HepG2 (cell line): ENCODE measurements at regions not wholly inside any gene's neighbourhood (a gene's known extent, or its start where the extent isn't known, plus 50 kb on each side); places are given as distances from the start of the nearest gene placed in this dataset.

ENCODE experiments used
- ATAC-seq: fragments of 200-7000 bp; cut with Tn5 transposase; 3 replicates; pipeline ENCODE4 v1.9.1; 2020; ENCODE audit warnings: mild to moderate bottlenecking, moderate library complexity
- BruUV-seq: library from RNA; stranded (reverse); fragments of 400-500 nt; replicated peaks from 2 replicates; lab custom pipeline; 2021; lab: Mats Ljungman, UMichigan
- CTCF ChIA-PET: fragments of 300-600 bp; formaldehyde crosslinking; extraction: SDS; loops from one replicate; lab custom pipeline; 2021; ENCODE audit warnings: low total read pairs, inconsistent platforms, low intra/inter-chr PET ratio; lab: Yijun Ruan, JAX
- POLR2A ChIA-PET: fragments of 350-600 bp; sonication (Branson Sonifier 250); formaldehyde crosslinking; loops from one replicate; lab custom pipeline; 2020; ENCODE audit warnings: antibody characterized with exemption, inconsistent platforms; lab: Yijun Ruan, JAX
- DNase-seq: peaks from one replicate; pipeline ENCODE4 v3.0.0-alpha.2; 2015; ENCODE audit warnings: low spot score
- FAIRE-seq: peaks from 3 replicates; lab custom pipeline; 2011; peaks lifted over from hg19 to GRCh38; lab: Jason Lieb, UNC
- H2AFZ ChIP-seq: one replicate; pipeline ENCODE4 v1.6.1; 2011; ENCODE audit warnings: low read length, inconsistent platforms
- H3K27ac ChIP-seq: fragments of 300-600 bp; 3 replicates; pipeline ENCODE4 v1.8.0; 2011; ENCODE audit warnings: mixed run types, mild to moderate bottlenecking, mixed read lengths, low read length, inconsistent platforms; ENCODE audit not compliant: insufficient read depth; ENCODE audit errors: extremely low read length
- H3K27me3 ChIP-seq, 2 experiments: fragments of 200-600 bp in 1 of 2; 2 replicates in 1 of 2; 3 replicates in 1 of 2; pipeline versions ENCODE4 v1.6.0 to v1.8.0; 2011; ENCODE audit warnings: low read length in 2 of 2, mild to moderate bottlenecking in 2 of 2, moderate library complexity in 2 of 2, inconsistent platforms in 1 of 2; ENCODE audit not compliant: insufficient read depth in 2 of 2, control insufficient read depth in 1 of 2
- H3K36me3 ChIP-seq, 2 experiments: fragments of 200-600 bp in 1 of 2; replicated peaks in 1 of 2; 2 replicates in 1 of 2; 3 replicates in 1 of 2; pipeline versions ENCODE4 v1.5.1 to v1.8.0; 2011; ENCODE audit warnings: low read length in 2 of 2, inconsistent platforms in 1 of 2; ENCODE audit not compliant: insufficient read depth in 2 of 2, control insufficient read depth in 1 of 2
- H3K4me1 ChIP-seq: 2 replicates; pipeline ENCODE4 v1.5.1; 2012; ENCODE audit warnings: low read length, inconsistent platforms; ENCODE audit not compliant: insufficient read depth
- H3K4me2 ChIP-seq: 2 replicates; pipeline ENCODE4 v1.6.0; 2011; ENCODE audit warnings: low read depth, low read length, inconsistent platforms
- H3K4me3 ChIP-seq, 3 experiments: fragments of 200-600 bp in 1 of 3; sonication (generic), shearing (Covaris generic) in 1 of 3; replicated peaks in 1 of 3; 2 replicates each; pipeline ENCODE4 v1.5.1; 2011 to 2016; ENCODE audit warnings: low read length in 3 of 3, inconsistent platforms in 2 of 3, low read depth in 2 of 3, mild to moderate bottlenecking in 2 of 3, control low read depth in 1 of 3, mixed read lengths in 1 of 3; ENCODE audit not compliant: insufficient read depth in 1 of 3
- H3K79me2 ChIP-seq: one replicate; pipeline ENCODE4 v1.6.1; 2011; ENCODE audit warnings: low read length, inconsistent platforms; ENCODE audit not compliant: insufficient read depth
- H3K9ac ChIP-seq: 2 replicates; pipeline ENCODE4 v1.6.0; 2011; ENCODE audit warnings: mild to moderate bottlenecking, low read depth, low read length, inconsistent platforms; ENCODE audit not compliant: insufficient read depth
- H3K9me3 ChIP-seq: 2 replicates; pipeline ENCODE4 v1.5.1; 2012; ENCODE audit warnings: mild to moderate bottlenecking, low read length
- H4K20me1 ChIP-seq: 2 replicates; pipeline ENCODE4 v1.6.0; 2011; ENCODE audit warnings: inconsistent platforms, mild to moderate bottlenecking, low read length, moderate library complexity; ENCODE audit not compliant: insufficient read depth
- AGO2 ChIP-seq: fragments of 200-400 bp; formaldehyde crosslinking; optimal IDR thresholded peaks from 2 replicates; pipeline ENCODE3; 2017; ENCODE audit warnings: mild to moderate bottlenecking, low read depth, low read length, moderate library complexity
- TEAD3 ChIP-seq: optimal IDR thresholded peaks from 2 replicates; pipeline ENCODE3; 2016; ENCODE audit warnings: borderline replicate concordance
- ZBTB25 ChIP-seq: IDR thresholded peaks from 2 replicates; pipeline ENCODE4 v1.6.1; 2018; ENCODE audit warnings: missing genetic modification reagents
- ZBTB8A ChIP-seq: sonication (generic); formaldehyde crosslinking; IDR thresholded peaks from 2 replicates; pipeline ENCODE4 v1.4.0; 2020; ENCODE audit warnings: mild to moderate bottlenecking, low read depth, missing genetic modification reagents, borderline replicate concordance
- ZNF720 ChIP-seq: sonication (generic); formaldehyde crosslinking; IDR thresholded peaks from 2 replicates; pipeline ENCODE4 v1.4.0; 2020; ENCODE audit warnings: missing genetic modification reagents
- WGBS: methylation state at CpG from one replicate; pipeline ENCODE4 v1.1.6; 2017; ENCODE audit warnings: low lambda C conversion rate; 5-methylcytosine and 5-hydroxymethylcytosine counted together
- in situ Hi-C: cut with HindIII; loops from 2 replicates; pipeline ENCODE4 v1.10.0; 2017; ENCODE audit warnings: low pct_unique_long_range_greater_than_20kb; ENCODE audit not compliant: extremely low pct_ligation_motif_present
- intact Hi-C: fragments of 100-400 bp; cut with micrococcal nuclease; formaldehyde crosslinking; loops from one replicate; pipeline ENCODE4 v1.10.0; 2022; ENCODE audit not compliant: unreplicated experiment

- WGBS: 48% methylated on average over 2 of the region's 2 CpGs
- no TSS peak for BruUV-seq
- POLR2A ChIA-PET: no interaction called here
Measured at GRCh38 chr22:42323971-42324370, 53.5 kb upstream of the TCF20 start.

GRCh38 chr22:42322562-42322926 lies 52.1 kb upstream of the TCF20 start:
- Histone ChIP-seq H3K27ac (no peak overlapping the region), H3K36me3 (no peaks in the 10 kb centered on the region), H4K20me1 (no peaks in the 10 kb centered on the region), H3K79me2 (no peaks in the 10 kb centered on the region), H3K9me3 (no peaks in the 10 kb centered on the region), H2AFZ (no peak overlapping the region), H3K4me1 (no peaks in the 10 kb centered on the region; the same call in 1 of the 2 replicates), H3K27me3 (peaks cover 0 to 22% of the 10 kb centered on the region in 2 experiments; a peak in 3 of 5 replicates), H3K4me2 (no peak overlapping the region), H3K4me3 (no peak overlapping the region), H3K9ac (no peak overlapping the region)
- ChIA-PET CTCF (no interaction called here), POLR2A (no interaction called here)
- in situ Hi-C loops (no loop called here), intact Hi-C loops (no loop called here)
- WGBS: 19% methylated on average over 4 of the region's 4 CpGs
- no peak for ATAC-seq
- no peak for TF ChIP-seq AGO2
- TF ChIP-seq ZBTB25 (CRISPR knock-in tag): no peak
- no peak for TF ChIP-seq ZNF720
- no peak for FAIRE-seq
- no peak for DNase-seq
- no TSS peak for BruUV-seq

More at GRCh38 chr22:42323971-42324370, 53.5 kb upstream of the TCF20 start:
- CTCF ChIA-PET: no interaction called here
- intact Hi-C loops (no loop called here), in situ Hi-C loops (no loop called here)
- Histone ChIP-seq H3K4me2 (no peak overlapping the region), H3K9me3 (no peaks in the 10 kb centered on the region), H2AFZ (no peak overlapping the region), H3K36me3 (no peaks in the 10 kb centered on the region), H3K4me1 (no peaks in the 10 kb centered on the region; the same call in 1 of the 2 replicates), H3K27ac (no peak overlapping the region), H3K79me2 (no peaks in the 10 kb centered on the region), H4K20me1 (no peaks in the 10 kb centered on the region), H3K27me3 (peaks cover 0 to 35% of the 10 kb centered on the region in 2 experiments; a peak in 3 of 5 replicates), H3K4me3 (no peak overlapping the region), H3K9ac (no peak overlapping the region)
- no peak for DNase-seq
- no peak for ATAC-seq
- no peak for FAIRE-seq
- TF ChIP-seq ZBTB8A (CRISPR knock-in tag) (no peak), TEAD3 (no peak)
